HPDE6-E6E7 (cell line): ENCODE measurements at regions not wholly inside any gene's neighbourhood (a gene's known extent, or its start where the extent isn't known, plus 50 kb on each side); places are given as distances from the start of the nearest gene placed in this dataset.
"Not testable (repeated sequence)": the region's sequence is repeated elsewhere in the genome, so short reads cannot be mapped to it uniquely, and the experiment has no call there.

ENCODE experiments used
- DNase-seq: peaks from one replicate; pipeline ENCODE4 v3.0.0; 2011; ENCODE audit warnings: missing footprints; ENCODE audit errors: extremely low spot score

GRCh38 chr17:6893382-6894205 lies 62.1 kb upstream of the TEKT1 start:
- no peak for DNase-seq

GRCh38 chr17:6894206-6894528 lies 62.6 kb upstream of the TEKT1 start:
- no peak for DNase-seq

- DNase-seq = no peak
These were observed 69.6 kb upstream of the TEKT1 start for GRCh38 chr17:6901086-6901485.

GRCh38 chr17:6903326-6903900 lies 71.9 kb upstream of the TEKT1 start:
- DNase-seq = no peak

GRCh38 chr17:6908807-6909206 lies 77.3 kb upstream of the TEKT1 start:
- DNase-seq = no peak

- no peak for DNase-seq
These were observed 79.6 kb upstream of the TEKT1 start for GRCh38 chr17:6910987-6911603.

GRCh38 chr17:6912110-6913051 lies 80.9 kb upstream of the TEKT1 start:
- no peak for DNase-seq

- peak; percentile 41 for DNase-seq
These were observed 82.0 kb upstream of the ALOX12 start for GRCh38 chr17:6913608-6914443.

GRCh38 chr17:6914711-6915110 lies 81.1 kb upstream of the ALOX12 start:
- DNase-seq = no peak

- DNase-seq = no peak
These were observed 80.2 kb upstream of the ALOX12 start for GRCh38 chr17:6915620-6916019.

GRCh38 chr17:6919158-6919557 lies 76.7 kb upstream of the ALOX12 start:
- no peak for DNase-seq

GRCh38 chr17:6923385-6923784 lies 72.5 kb upstream of the ALOX12 start:
- DNase-seq = no peak

- no peak for DNase-seq
These were observed 71.6 kb upstream of the ALOX12 start for GRCh38 chr17:6924208-6924607.

- no peak for DNase-seq
These were observed 69.2 kb upstream of the ALOX12 start for GRCh38 chr17:6926667-6927066.

- no peak for DNase-seq
These were observed 68.3 kb upstream of the ALOX12 start for GRCh38 chr17:6927290-6928126.

- no peak for DNase-seq
These were observed 67.7 kb upstream of the ALOX12 start for GRCh38 chr17:6928193-6928592.

- DNase-seq = no peak
These were observed 65.1 kb upstream of the ALOX12 start for GRCh38 chr17:6930749-6931148.

- not testable (repeated sequence) for DNase-seq
These were observed 61.3 kb upstream of the ALOX12 start for GRCh38 chr17:6934544-6934943.

- no peak for DNase-seq
These were observed 59.4 kb upstream of the ALOX12 start for GRCh38 chr17:6936370-6937028.

- DNase-seq = no peak
These were observed 57.2 kb upstream of the ALOX12 start for GRCh38 chr17:6938637-6939036.
